GM18907 (cell line): ENCODE measurements at regions not wholly inside any gene's neighbourhood (a gene's known extent, or its start where the extent isn't known, plus 50 kb on each side); places are given as distances from the start of the nearest gene placed in this dataset.

ENCODE experiments used
- ATAC-seq: cut with Tn5 transposase; IDR thresholded peaks from one replicate; pipeline ENCODE4 v1.9.1; 2021; ENCODE audit warnings: mild to moderate bottlenecking, moderate library complexity; ENCODE audit not compliant: unreplicated experiment

DNA sequence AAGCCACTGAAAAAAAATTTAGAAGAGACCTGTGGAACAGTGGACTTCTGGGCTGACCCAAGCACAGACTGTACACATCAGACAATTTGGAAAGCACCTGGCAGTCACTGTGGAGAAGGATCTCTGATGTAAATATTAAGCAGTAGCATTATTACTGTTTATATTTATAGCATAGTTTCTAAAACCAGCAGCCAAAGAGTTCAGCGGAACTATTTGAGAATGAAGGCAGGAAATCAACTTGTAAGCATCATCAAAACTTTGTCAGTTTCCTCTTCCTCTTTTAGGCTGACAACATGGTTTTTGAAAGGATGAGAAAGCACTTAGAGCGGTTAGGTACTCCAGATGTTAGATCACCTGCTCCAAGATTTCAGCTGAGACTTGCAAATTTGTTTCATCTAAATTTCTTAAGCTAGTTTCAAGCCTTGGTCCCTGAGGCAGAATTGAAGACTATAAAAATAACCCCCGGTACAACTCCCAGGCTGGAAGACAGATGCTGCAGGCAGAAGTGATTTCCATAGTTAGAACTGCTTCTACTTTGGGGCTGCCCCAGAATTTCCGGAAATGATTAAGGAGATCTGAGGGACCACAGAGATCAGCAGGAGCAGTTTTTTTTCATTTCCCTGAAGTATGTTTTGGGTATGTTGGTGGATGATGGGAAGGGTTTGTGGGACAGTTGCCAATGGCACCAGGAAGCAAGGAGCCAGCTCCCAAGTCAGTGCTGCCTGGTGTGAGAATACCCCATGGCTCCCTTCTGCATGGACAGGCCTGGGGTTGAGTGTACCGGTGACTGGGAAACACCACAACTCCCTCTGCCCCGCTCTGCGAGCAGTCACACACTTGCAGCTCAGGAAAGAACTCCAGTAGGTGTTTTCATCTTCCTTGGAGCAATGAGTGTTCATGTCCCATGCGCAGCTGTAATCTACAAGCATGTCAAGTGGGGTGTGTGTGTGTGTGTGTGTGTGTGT, 354.5 kb downstream of the NUAK1 start:
- peak; percentile 73 for ATAC-seq

- no peak for ATAC-seq
These were observed 345.3 kb downstream of the NUAK1 start for GRCh38 chr12:105793421-105793820.

DNA sequence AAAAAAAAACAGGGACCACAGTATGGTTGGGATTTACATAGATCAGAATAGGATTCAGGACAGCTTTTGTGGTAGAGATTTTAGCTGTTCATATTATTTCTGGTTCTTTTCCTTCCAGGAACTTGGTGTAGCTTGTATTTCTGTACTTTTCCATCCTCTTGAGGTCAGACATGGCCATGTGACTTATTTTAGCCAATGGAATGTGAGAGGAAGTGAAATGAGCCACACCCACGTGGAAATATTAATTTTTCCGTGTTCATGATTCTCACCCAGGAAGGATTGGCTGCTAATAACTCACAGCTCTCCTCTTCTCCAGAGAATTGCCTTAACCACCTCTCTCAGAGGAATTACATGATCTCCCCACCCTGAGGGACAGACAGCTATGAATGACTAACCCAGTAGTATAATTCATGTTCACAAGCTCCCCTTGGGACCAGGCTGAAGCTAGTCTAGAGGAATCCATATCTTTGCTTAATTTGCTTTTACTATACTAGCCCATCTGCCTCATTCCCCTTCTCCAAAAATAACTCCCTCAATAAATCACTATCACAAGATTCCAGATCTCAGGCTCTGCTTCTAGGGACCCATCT, 340.4 kb downstream of the NUAK1 start:
- no peak for ATAC-seq

GRCh38 chr12:105799103-105799502, 339.7 kb downstream of the NUAK1 start:
- no peak for ATAC-seq

DNA sequence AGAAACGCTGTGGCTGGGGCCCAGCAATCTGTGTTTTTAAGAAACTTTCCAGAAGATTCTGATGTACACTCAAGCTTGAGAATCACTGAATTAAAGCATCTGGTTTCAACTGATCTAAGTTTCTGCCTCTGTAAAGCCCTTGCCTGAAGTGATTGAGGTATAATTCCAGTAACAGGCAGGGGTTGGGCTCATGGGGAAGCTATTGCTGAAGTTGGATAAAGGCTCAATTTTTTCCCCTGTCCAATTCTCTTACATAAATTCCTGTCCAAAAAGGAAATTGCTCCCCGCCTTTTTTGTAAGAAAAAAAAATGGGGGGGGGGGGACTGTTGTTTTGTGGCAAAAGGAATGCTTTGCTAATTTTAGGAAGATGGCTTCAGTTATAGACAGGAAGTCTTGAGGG, 337.4 kb downstream of the NUAK1 start:
- ATAC-seq, result no peak

DNA sequence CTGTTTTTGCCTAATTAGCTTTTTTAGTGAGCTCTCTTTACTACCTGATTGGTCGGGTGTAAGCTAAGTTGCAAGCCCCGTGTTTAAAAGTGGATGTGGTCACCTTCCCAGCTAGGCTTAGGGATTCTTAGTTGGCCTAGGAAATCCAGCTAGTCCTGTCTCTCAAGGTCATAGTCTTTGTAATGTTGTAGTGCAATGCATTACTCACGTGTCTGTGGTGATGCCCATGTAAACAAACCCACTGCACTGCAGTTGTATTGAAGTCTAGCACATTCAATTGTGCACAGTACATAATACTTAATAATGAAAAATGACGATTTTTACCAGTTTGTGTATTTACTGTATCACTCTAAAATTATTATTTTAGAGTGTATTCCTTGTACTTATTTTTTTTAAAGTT, 335.5 kb downstream of the NUAK1 start:
- no peak for ATAC-seq

- no peak for ATAC-seq
These were observed 334.0 kb downstream of the NUAK1 start for GRCh38 chr12:105804591-105805265.

DNA sequence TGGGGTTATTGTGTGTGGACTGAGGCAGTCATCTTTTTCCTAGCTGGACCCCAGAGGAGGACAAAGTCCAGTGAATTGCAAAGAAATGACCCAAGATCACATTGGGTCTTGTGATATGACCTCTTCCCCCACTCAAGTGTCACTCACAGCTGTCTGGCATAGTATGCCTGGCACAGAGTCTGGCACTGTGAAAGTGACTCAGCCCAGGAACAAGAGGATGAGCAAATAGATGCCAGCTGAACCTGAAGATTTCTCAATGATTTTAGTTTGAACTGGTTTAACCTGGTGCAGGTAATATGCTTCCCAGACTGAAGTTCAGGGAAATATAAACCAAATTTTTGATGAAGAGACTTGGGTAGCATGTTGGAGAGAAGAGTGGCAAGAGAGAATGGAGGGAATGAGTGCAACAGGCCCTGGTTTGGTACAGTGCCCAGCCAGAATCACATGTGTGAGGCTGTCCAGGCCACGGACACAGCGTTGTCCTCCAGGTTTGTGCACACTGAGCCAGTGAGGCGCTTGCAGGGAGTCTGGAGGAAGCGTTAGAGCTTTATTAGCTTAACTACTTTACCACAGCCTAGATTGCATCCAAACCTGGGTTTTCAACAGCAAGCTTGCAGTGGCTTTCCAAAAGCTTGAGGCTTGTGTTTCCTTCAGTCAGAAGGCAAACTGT, 332.9 kb downstream of the NUAK1 start:
- no peak for ATAC-seq

DNA sequence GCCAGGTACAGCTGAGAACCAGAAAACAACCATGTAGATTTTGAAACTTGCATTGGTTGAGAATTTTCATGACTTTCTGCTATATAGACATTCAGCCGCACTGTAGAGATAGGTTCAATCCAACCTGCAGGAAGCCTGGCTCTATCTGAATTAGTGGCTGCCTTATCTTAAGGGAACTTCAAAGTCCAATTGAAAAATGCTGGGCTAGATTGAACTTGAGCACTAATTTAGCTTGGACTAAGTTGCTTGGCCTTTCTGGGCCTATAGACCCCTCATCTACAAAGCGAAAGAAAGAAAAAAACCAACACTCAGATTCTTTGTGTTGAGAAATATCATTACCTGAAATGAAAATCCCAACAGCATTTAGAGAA, 332.4 kb downstream of the NUAK1 start:
- no peak for ATAC-seq

GRCh38 chr12:105812366-105812765, 326.4 kb downstream of the NUAK1 start:
- ATAC-seq, result no peak

DNA sequence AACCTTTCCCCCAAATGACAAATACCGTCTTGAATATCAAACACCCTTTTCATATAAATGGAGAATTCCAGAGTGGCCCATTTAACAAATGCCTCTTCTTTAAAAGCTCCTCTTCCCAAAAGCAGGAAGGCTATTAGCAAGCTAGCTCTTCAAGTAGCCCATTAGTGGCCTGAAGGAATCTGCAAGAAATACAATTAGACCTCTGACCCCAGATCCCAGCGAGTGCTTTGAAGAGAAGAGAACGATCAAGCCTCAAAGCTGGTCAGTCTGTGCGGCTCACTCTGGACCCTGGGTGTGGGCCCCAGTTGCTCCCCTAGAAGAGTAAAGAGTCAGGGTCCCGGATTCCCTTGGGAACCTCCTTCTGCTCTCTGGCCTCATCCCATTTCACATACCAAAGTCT, 325.6 kb downstream of the NUAK1 start:
- ATAC-seq, result no peak

GRCh38 chr12:105814283-105814682, 324.5 kb downstream of the NUAK1 start:
- ATAC-seq, result no peak

DNA sequence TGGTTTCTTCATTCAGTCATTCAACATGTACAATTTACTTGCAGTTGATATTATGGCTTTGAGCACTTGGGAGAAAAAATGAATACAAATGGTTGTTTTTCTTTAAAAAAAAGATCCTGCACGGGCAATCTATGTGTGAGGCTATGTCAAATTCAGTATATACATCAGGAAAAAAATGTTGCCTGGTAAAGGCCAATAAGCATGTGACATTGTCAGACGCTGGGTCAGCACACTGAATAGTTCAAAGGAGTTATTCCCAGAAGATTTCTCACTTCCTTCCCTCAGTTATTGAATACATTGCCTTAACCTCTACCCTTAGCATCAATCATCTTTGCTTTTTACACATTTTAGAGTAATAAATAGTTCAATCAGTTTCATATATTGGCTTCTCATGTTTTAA, 319.2 kb downstream of the NUAK1 start:
- no peak for ATAC-seq

DNA sequence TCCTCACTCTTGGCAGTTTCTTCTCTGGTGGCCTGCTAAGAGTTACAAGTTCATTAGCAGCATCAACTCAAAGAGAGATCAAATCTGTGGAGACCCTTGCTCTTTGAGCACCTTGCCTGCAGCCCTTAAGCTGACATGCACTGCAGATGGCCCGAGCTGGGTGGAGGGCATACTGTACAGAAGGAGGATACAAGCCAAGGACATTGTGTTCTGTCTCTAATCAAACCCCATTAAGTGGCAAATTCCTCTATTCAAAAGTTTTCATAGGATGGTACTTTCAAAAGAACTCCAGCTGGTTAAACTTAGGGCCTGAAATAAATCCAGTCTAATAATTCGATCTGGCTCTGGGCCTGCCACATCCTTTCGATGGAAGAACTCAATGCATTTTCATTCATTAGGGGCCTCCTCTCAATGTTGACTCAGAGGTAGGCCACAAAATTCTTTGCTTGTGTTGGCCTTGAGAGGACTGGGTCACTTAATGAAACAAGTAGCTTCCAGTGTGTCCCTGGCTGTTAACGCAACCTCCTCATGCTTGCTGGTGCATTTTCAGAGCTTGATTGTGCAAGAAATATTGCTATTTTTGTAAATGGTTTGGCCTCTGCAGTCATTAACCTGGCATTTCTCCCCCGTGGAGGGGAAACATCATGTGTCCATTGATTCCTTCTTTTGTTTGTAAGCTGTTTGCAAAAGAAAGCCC, 318.2 kb downstream of the NUAK1 start:
- no peak for ATAC-seq

- no peak for ATAC-seq
These were observed 316.3 kb downstream of the NUAK1 start for GRCh38 chr12:105822131-105823105.

- ATAC-seq, result no peak
These were observed 314.9 kb downstream of the NUAK1 start for GRCh38 chr12:105823810-105824209.

DNA sequence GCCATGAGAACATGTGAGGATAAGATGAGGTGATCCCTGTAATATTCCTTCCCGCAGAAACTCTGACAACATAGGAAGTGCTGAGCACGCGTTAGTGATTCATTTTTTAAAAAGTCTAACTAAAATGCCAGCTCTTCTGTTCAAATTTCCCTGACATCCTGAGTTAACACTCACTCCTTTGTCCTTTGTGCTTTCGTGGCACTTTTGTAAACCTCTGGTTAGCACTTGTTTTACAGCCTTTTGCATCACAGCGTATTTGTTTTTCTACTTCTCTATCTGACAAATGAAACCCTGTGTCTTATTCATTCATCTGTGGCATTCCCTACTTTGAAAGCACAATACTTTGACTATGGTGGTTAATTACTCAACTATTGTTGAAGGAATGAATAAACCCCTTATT, 313.6 kb downstream of the NUAK1 start:
- ATAC-seq, result no peak

- no peak for ATAC-seq
These were observed 307.4 kb downstream of the NUAK1 start for GRCh38 chr12:105831372-105831771.

GRCh38 chr12:105832021-105832420, 306.7 kb downstream of the NUAK1 start:
- ATAC-seq, result no peak

DNA sequence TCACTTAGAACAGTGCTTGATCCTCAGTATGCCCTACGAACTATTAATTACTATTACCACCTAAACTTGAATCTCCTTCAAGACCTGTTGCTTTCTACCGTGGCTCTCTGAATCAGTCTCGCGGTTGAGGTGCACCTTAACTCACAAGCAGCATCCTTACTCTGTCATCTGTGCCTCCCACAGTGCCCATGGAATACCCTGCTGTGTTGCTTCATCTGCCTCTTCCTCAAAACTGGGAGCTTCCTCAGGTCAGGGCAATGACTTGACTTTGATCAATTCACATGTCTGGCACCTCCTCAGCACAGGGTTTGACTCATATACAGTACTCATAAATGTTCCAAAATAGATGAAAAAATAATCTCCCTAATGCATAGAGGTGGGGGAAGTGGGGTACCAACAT, 305.9 kb downstream of the NUAK1 start:
- ATAC-seq, result no peak
